T-helper 1 cell treated with Interleukin-12 subunit alpha and Interleukin-12 subunit beta and Interleukin-4 antibody, amounts not matched to agents 30 ng/mL and 1 ng/mL, for 36 hours (primary cell): ENCODE measurements at regions not wholly inside any gene's neighbourhood (a gene's known extent, or its start where the extent isn't known, plus 50 kb on each side); places are given as distances from the start of the nearest gene placed in this dataset.

Experiments used
- intact Hi-C: fragments of 100-400 bp; cut with micrococcal nuclease; formaldehyde crosslinking; loops from one replicate; pipeline ENCODE4 v1.15.1; 2024

DNA sequence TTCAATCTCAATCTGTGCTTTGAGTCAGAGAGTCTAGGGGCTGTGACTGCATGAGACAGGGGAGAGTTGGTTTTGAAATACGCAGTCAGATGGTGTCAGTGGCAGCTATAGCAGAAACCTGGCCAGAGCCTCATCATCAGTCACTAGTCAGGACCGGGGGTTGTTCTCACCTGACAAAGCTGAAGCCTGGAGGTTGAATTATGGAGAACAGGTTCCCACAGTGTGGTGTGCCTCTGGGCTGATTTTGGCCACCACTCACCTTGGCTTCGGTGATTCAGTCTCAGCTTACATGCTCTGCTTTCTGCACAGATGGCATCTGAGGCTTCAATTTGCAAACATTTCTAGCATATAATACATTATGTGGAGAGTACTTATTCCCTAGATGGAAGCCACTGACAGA is 387.3 kb downstream of the YTHDC2 start:
- intact Hi-C loops = no loop called here

GRCh38 chr5:113901718-113902117 is 388.2 kb downstream of the YTHDC2 start:
- intact Hi-C loops = no loop called here

DNA sequence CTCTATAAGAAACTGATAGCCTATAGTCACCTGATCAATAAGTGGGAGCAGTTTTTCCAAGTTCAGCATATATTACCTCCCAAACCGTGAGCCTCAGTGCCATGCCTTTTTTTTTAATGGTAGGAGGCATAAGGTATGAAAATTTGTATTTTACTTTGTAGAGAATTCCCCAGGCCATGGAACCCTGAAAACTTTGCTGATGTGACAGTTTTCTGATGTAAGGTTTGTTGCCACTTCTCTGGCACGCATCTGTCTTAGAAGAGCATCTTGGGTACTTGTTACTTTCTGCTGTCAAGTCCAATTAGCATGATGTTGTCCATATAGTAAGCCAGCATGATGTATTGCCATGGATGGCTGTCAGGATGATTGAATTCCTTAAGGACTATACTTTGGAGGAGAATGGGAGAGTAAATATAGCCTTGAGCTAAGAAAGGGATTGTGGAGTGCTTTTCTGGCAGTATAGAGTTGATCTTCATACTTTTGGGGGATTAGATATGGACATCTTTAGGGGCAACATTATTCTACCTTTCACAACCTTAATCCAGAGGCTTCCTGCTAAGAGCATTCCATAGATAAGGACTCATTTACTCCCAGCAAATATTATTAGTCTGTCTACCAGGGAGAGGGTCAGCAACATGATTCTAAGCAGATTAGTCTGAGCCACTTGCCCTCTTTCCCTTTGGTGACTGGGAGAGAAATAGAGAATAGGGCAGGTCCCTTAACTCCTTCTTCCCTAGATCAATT is 389.6 kb downstream of the YTHDC2 start:
- intact Hi-C loops = no loop called here

DNA sequence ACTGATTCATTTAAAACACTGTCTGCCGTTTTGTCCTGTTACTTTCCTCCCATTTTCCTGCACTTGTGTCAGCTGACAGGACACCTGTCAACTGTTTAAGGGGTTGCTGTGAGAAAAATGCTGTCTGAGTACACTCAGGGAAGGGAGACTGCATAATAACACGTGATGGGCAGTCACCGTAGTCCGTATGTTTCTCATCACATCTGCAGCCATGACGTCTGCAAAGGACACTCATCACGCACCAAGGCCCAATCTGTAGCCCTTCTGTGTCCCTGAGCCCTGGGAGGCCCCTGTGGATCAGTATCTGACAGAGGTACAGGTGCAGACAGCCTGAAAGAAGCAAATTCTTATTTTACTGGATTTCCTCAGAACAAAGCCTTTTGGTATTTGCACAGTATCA is 396.3 kb downstream of the YTHDC2 start:
- intact Hi-C loops = no loop called here

DNA sequence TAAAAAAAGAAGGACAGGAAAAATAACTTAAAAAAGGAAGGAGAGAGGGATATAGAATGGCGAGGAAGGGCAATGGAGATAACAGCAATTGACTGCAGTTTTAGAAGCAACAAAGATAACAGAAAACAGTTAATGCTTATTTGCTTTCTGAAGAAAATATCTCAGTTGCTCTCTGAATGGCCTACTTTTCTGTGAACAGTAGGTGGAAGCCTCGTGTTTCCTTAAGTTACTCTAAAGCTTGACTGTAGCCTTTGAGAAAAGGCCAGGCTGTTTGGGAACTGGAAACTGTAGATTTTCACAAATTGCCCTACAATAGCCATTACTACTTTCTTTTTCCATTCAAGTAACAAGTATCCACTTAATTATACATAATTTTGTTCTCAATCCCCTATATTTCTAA is 404.5 kb downstream of the YTHDC2 start:
- intact Hi-C loops = no loop called here

GRCh38 chr5:113922343-113922742 is 408.8 kb downstream of the YTHDC2 start:
- intact Hi-C loops = no loop called here

DNA sequence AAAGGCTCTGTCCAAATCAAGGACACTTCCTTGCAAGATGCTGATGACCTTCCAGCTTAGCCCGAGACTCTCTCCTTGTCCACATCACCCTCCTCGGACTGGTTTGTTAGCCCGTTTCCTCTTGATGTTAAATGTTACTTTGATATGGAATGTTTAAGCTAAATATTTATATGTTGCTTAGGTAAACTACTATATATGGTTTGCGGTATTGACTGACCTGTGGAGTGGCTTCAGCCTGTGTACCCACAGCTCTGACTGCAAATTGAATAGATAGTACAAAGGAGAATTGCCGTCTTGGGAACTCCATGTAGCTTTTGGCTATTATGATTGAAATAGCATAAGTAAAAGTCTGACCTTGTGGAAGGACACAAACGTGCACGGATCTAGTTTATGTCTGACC is 422.0 kb downstream of the YTHDC2 start:
- intact Hi-C loops = no loop called here

- intact Hi-C loops = no loop called here
These were observed 423.8 kb downstream of the YTHDC2 start for GRCh38 chr5:113937301-113937700.

- intact Hi-C loops = no loop called here
These were observed 421.9 kb upstream of the KCNN2 start for GRCh38 chr5:113939988-113940387.

DNA sequence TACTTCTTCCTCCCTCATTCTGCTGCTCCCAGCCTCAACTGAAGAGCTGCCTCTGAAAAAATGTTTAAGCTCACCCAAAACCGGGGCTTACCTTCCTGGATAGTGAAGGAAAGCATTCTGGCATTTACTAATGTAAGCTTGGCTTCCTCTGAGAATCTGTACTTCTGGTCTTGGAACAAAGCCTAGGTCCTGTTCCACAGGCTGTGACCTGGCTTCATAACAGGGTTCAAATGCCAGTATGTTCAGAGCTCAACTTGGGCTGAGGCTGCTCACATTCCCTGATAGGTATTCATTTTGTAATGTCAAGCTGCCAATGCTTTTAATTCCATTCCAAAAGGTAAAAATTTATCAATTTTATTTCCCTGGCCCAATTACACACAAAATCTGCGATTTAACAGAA is 411.7 kb upstream of the KCNN2 start:
- intact Hi-C loops = no loop called here

DNA sequence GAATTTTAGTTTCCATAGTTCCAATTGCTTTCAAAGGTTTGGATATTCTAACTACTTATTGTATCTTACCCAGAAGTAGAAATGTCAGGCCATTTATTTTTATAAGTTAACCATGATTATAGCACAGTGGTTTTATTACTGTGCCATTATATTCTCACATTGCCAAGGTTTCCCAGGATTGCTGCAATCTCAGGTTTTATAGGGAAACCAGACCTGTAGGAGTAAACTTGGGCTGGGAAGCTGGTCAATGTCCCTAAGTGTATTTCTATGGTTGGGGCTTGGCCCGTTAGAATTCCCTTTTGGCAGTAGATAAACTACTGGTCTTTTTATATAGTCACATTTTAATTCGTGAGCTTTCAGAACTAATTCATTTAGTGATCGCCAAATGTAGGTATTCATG is 396.6 kb upstream of the KCNN2 start:
- intact Hi-C loops = no loop called here

GRCh38 chr5:113969901-113970300 is 392.0 kb upstream of the KCNN2 start:
- intact Hi-C loops = no loop called here

DNA sequence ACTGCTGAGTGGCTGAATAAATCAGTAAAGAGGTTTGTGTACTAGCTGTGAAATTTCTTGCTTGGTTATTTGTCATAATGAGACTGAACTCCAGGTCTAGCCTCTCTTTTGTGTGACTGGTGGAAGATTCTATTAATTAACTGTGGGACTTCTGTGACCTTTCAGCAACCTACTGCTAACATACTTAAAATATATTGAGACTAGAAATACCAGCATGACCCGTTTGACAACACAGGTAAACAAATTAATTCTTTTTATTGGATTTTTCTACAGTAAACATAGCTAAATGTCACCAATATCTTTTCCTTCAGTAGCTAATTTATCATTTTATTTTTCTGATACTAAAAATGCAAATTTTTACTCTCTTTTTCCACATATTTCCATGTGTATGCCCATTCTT is 390.4 kb upstream of the KCNN2 start:
- intact Hi-C loops = no loop called here

DNA sequence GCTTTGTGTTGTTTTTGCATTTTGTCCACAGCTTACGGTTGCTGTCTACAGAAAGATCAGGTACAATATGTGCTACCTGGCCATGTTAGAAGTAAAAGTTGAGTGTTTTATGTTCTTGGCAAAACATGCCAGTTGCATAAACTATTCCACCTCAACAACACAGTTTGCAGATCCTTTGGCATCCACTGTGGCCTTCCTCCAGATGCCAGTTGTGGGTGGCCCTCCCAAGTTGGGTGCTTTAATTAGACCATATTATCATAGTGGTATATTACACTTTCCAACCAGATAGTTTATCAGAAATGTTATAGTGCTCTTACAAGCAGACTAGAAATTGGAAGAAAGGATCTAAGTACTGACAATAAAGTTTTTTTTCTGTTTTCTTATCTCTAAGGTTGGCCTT is 386.9 kb upstream of the KCNN2 start:
- intact Hi-C loops = no loop called here

GRCh38 chr5:113984928-113985327 is 376.9 kb upstream of the KCNN2 start:
- intact Hi-C loops = no loop called here

GRCh38 chr5:113985505-113985904 is 376.4 kb upstream of the KCNN2 start:
- intact Hi-C loops = no loop called here

- intact Hi-C loops = no loop called here
These were observed 372.5 kb upstream of the KCNN2 start for GRCh38 chr5:113989278-113989912.

GRCh38 chr5:113989913-113990305 is 372.0 kb upstream of the KCNN2 start:
- intact Hi-C loops = no loop called here

- intact Hi-C loops = no loop called here
These were observed 360.8 kb upstream of the KCNN2 start for GRCh38 chr5:114001076-114001475.

DNA sequence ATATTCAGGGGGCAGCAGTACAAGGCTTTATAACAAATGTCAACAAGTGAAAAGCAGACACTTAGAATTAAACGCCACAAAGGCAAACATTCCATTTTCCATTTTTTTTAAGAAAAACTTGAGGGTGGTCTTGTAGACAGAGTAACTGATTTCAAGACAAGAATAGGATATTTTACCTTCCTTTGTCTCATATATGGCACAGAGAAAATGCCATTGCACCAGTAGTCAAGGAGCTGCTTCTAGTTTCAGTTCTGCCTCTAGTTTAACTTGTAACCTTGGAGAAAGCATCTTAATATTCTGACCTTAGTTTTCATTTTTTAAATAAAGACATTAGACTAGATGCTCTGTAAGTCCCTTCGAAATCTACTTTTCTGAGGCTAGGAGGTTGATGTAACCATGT is 355.3 kb upstream of the KCNN2 start:
- intact Hi-C loops = no loop called here

GRCh38 chr5:114007678-114008077 is 354.2 kb upstream of the KCNN2 start:
- intact Hi-C loops = no loop called here

GRCh38 chr5:114010362-114010761 is 351.5 kb upstream of the KCNN2 start:
- intact Hi-C loops = no loop called here

DNA sequence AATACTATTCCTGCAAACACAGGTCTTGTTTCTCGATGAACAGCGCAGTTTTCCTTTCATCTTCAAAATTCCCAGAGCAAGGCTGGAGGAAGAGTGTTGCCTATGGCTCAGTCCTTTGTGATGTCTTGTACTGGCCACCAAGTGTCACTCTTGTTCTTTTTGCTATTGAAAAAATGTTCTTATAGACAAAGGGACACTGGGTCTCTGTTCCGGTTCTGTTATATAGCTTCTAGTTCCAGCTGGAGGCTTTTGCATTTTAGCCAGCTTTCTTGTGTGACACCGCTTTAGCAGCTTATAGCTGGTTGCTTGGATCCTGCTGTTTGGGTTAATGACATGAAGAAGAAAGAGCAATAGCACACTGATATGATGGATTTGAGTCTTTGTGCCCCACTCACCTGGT is 343.7 kb upstream of the KCNN2 start:
- intact Hi-C loops = no loop called here
